Pancreas (tissue), 10 donors: ENCODE measurements at regions not wholly inside any gene's neighbourhood (a gene's known extent, or its start where the extent isn't known, plus 50 kb on each side); places are given as distances from the start of the nearest gene placed in this dataset.
A peak's percentile ranks its signal among the peaks of the same experiment; 100 is the strongest.

Experiments
- ATAC-seq, 4 donors: fragments of 200-7000 bp; cut with Tn5 transposase; one replicate each; pipeline versions ENCODE4 v1.8.0 to v1.9.1; 2020; ENCODE audit warnings: mild to moderate bottlenecking in 4 of 4, moderate library complexity in 4 of 4
- DNase-seq, 6 donors: peaks; one replicate each; pipeline ENCODE4 v3.0.0-alpha.2; 2020
- FAIRE-seq: peaks from 2 replicates; lab custom pipeline; 2012; peaks lifted over from hg19 to GRCh38; lab: Jason Lieb, UNC
- H3K27ac ChIP-seq, 4 donors: fragments of 200-600 bp; sonication (generic); 1 replicate in 3 of 4; 2 replicates in 1 of 4; pipeline versions ENCODE4 v1.5.0 to v1.8.0; 2020
- H3K27me3 ChIP-seq, 4 donors: fragments of 200-600 bp; one replicate each; pipeline ENCODE4 v1.8.0; 2021
- H3K36me3 ChIP-seq, 3 donors: fragments of 200-600 bp; sonication (generic) in 1 of 3; one replicate each; pipeline versions ENCODE4 v1.5.0 to v1.8.0; 2020 to 2021
- H3K4me1 ChIP-seq, 3 donors: fragments of 200-600 bp; one replicate each; pipeline ENCODE4 v1.8.0; 2021
- H3K4me3 ChIP-seq, 4 donors: fragments of 200-600 bp; sonication (generic) in 2 of 4; one replicate each; pipeline versions ENCODE4 v1.5.0 to v1.8.0; 2020 to 2021
- H3K9me3 ChIP-seq, 4 donors: fragments of 200-600 bp; one replicate each; pipeline ENCODE4 v1.8.0; 2021
- WGBS, 2 donors: extraction: QIAGEN DNeasy Blood & Tissue Kit; methylation state at CpG; one replicate each; pipeline ENCODE4 v1.1.7; 2013; 5-methylcytosine and 5-hydroxymethylcytosine counted together
- intact Hi-C, 3 donors: fragments of 100-400 bp; cut with DNase I; formaldehyde crosslinking; loops; one replicate each; pipeline versions ENCODE4 v1.11.1 to v1.14.2; 2022
- TF ChIP-seq, protein P1 (sequence below), 4 donors: fragments of 200-600 bp; sonication (generic) in 3 of 4; IDR thresholded peaks; one replicate each; pipeline versions ENCODE4 v1.5.0 to v1.8.0; 2021; ENCODE audit warnings: antibody characterized with exemption in 4 of 4
- donor health status: healthy with polysubstance abuse.
- donor health status: DM: no; HTN: no; CAD: no; lungs with moderate emphysema.
- donor health status: DM: no; HTN: no; CAD: no.
- donor health status: control.
- donor health status: control.
- donor health status: Bipolar disorder and iron deficiency.
- donor health status: DM: yes; HTN: yes; CAD: no.
- donor health status: DM: no; HTN: no; CAD: no.
- donor health status: DM: no; HTN: no; CAD: no.
- donor health status: DM: yes; HTN: yes; CAD: no.

DNA sequence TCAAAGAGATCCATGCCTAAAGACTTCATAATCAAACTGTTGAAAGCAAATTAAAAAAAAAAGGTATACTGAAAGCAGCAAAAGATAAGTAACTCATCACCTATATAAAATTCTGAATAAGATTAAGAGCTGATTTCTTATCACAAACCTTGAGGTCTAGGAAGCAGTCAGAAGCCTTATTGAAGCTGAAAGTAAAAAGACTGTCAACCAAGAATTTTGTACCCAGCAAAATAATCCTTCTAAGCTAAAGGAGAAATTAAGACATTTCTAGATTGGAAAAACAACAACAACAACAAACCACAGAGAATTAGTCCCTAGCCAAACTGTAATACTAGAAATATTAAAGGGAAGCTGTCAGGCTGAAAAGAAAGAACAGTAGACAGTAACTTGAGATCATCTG is 622.9 kb downstream of the PCDH7 start:
- Histone ChIP-seq H3K9me3 (no peaks in the 10 kb centered on the region), H3K36me3 (no peaks in the 10 kb centered on the region), H3K27me3 (no peaks in the 10 kb centered on the region), H3K27ac (no peak overlapping the region), H3K4me1 (no peaks in the 10 kb centered on the region), H3K4me3 (no peak overlapping the region)
- intact Hi-C loops = no loop called here
- TF ChIP-seq, protein P1, sequence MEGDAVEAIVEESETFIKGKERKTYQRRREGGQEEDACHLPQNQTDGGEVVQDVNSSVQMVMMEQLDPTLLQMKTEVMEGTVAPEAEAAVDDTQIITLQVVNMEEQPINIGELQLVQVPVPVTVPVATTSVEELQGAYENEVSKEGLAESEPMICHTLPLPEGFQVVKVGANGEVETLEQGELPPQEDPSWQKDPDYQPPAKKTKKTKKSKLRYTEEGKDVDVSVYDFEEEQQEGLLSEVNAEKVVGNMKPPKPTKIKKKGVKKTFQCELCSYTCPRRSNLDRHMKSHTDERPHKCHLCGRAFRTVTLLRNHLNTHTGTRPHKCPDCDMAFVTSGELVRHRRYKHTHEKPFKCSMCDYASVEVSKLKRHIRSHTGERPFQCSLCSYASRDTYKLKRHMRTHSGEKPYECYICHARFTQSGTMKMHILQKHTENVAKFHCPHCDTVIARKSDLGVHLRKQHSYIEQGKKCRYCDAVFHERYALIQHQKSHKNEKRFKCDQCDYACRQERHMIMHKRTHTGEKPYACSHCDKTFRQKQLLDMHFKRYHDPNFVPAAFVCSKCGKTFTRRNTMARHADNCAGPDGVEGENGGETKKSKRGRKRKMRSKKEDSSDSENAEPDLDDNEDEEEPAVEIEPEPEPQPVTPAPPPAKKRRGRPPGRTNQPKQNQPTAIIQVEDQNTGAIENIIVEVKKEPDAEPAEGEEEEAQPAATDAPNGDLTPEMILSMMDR (IDR thresholded peaks at IDR 0.05) = no peak
- no peak for DNase-seq
- FAIRE-seq = no peak
- ATAC-seq = no peak

DNA sequence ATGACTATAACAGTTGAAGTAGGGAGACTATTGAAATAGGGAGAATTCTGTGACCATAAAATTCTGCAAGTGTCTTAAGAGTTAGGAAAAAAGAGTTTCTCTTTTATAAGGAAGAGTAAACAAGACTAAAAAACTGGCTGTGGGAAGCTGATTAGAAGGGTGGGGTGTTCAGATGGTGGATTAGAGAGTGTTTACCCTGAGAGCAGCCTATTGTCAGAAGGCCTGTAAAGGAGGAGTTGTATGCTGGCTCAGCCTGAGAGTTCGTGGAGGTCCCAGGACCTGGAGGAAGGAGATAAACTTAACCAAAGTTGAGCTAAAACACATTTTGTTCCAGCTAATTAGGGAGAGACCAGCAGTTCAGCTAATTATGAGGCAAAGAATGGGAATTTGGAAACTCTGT is 629.7 kb downstream of the PCDH7 start:
- FAIRE-seq (no peak), DNase-seq (no peak), ATAC-seq (no peak)
- TF ChIP-seq, protein P1 (IDR thresholded peaks at IDR 0.05) = no peak
- Histone ChIP-seq H3K4me1 (no peaks in the 10 kb centered on the region), H3K36me3 (no peaks in the 10 kb centered on the region), H3K27ac (no peak overlapping the region), H3K9me3 (no peaks in the 10 kb centered on the region), H3K4me3 (no peak overlapping the region), H3K27me3 (no peaks in the 10 kb centered on the region)
- intact Hi-C loops = no loop called here
- 14 to 35% methylated on average over 1 of the region's 1 CpG for WGBS, 2 donors

- Histone ChIP-seq H3K4me3 (no peak overlapping the region), H3K27ac (no peak overlapping the region), H3K27me3 (no peaks in the 10 kb centered on the region), H3K9me3 (no peaks in the 10 kb centered on the region), H3K36me3 (no peaks in the 10 kb centered on the region), H3K4me1 (no peaks in the 10 kb centered on the region)
- no peak for ATAC-seq
- 39 to 51% methylated on average over 3 of the region's 3 CpGs for WGBS, 2 donors
- FAIRE-seq = no peak
- intact Hi-C loops = no loop called here
- TF ChIP-seq, protein P1 (IDR thresholded peaks at IDR 0.05) = no peak
- no peak for DNase-seq
These were observed 631.5 kb downstream of the PCDH7 start for GRCh38 chr4:31351695-31352094.

DNA sequence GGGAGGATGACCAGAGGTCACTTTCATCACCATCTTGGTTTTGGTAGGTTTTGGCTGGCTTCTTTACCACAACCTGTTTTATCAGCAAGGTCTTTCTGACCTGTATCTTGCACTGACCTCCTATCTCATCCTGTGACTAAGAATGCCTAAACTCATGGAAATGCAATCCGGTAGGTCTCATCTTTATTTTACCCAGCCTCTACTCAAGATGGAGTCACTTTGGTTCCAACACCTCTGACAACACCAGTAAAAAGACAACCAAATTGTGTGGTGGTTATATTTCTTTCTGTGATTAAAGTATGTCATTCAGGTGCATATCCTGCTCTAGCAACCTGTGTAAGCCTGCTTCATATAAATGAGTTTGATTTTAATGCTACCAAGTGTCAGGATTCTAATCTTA is 636.7 kb downstream of the PCDH7 start:
- DNase-seq (no peak), FAIRE-seq (no peak), ATAC-seq (no peak)
- H3K4me1 ChIP-seq = no peaks in the 10 kb centered on the region
- no peaks in the 10 kb centered on the region for H3K27me3 ChIP-seq
- TF ChIP-seq, protein P1 (IDR thresholded peaks at IDR 0.05) = no peak
- WGBS, 2 donors = 84 to 92% methylated on average over 1 of the region's 1 CpG
- H3K36me3 ChIP-seq = no peaks in the 10 kb centered on the region
- H3K4me3 ChIP-seq = no peak overlapping the region
- H3K9me3 ChIP-seq = no peaks in the 10 kb centered on the region
- no peak overlapping the region for H3K27ac ChIP-seq
- intact Hi-C loops = no loop called here

DNA sequence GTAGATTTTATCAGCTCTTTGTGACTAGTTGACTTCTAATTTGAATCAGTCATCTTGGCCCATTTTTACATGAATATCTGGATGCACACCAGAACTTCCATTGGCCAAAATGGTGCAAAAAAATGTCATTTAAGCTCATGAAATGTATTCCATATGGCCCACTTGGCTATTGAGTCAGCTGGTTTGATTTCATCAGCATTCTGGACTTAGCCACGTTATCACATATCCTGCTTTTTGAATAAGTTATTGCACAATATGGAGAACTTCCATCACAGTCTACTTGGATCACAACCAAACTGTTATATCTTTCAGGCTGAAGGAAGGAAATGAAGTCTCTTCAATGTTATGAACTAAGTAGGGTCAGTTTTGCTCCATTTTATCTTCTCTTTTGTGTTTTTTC is 640.6 kb downstream of the PCDH7 start:
- no peaks in the 10 kb centered on the region for H3K27me3 ChIP-seq
- no peak for FAIRE-seq
- no peak for DNase-seq

More for the DNA sequence above, 640.6 kb downstream of the PCDH7 start:
- peak in 1 of 4 donors; percentile 37 for ATAC-seq
- Histone ChIP-seq H3K4me3 (no peak overlapping the region), H3K4me1 (no peaks in the 10 kb centered on the region), H3K27ac (no peak overlapping the region), H3K9me3 (no peaks in the 10 kb centered on the region), H3K36me3 (no peaks in the 10 kb centered on the region)
- 19 to 32% methylated on average over 1 of the region's 1 CpG for WGBS, 2 donors
- intact Hi-C loops = no loop called here
- TF ChIP-seq, protein P1 (IDR thresholded peaks at IDR 0.05) = no peak
